ENCODE measurements at regions not wholly inside any gene's neighbourhood (a gene's known extent, or its start where the extent isn't known, plus 50 kb on each side); places are given as distances from the start of the nearest gene placed in this dataset.

GRCh38 chr7:47709451-47709850 is 127.5 kb upstream of the TNS3 start:
- TF ChIP-seq, protein P1, sequence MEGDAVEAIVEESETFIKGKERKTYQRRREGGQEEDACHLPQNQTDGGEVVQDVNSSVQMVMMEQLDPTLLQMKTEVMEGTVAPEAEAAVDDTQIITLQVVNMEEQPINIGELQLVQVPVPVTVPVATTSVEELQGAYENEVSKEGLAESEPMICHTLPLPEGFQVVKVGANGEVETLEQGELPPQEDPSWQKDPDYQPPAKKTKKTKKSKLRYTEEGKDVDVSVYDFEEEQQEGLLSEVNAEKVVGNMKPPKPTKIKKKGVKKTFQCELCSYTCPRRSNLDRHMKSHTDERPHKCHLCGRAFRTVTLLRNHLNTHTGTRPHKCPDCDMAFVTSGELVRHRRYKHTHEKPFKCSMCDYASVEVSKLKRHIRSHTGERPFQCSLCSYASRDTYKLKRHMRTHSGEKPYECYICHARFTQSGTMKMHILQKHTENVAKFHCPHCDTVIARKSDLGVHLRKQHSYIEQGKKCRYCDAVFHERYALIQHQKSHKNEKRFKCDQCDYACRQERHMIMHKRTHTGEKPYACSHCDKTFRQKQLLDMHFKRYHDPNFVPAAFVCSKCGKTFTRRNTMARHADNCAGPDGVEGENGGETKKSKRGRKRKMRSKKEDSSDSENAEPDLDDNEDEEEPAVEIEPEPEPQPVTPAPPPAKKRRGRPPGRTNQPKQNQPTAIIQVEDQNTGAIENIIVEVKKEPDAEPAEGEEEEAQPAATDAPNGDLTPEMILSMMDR (conservative IDR thresholded peaks at IDR 0.05; ENCODE audit: low read depth, low read length) = no peak
- Histone ChIP-seq H2AFZ (ENCODE audit: low read depth) (no peak overlapping the region), H3K9ac (no peak overlapping the region), H3K4me3 (IDR thresholded peaks at IDR 0.05; ENCODE audit: insufficient read depth, low read depth, low read length) (no peak overlapping the region), H3K79me2 (ENCODE audit: insufficient read depth, low read depth) (no peaks in the 10 kb centered on the region), H3K4me1 (ENCODE audit: low read depth, poor library complexity, severe bottlenecking) (peaks cover 8% of the 10 kb centered on the region), H4K20me1 (ENCODE audit: insufficient read depth) (no peaks in the 10 kb centered on the region), H3K27me3 (ENCODE audit: insufficient read depth, low read depth) (no peaks in the 10 kb centered on the region), H3K4me2 (no peak overlapping the region), H3K36me3 (ENCODE audit: insufficient read depth) (no peaks in the 10 kb centered on the region), H3K27ac (no peak overlapping the region)

GRCh38 chr7:47709051-47709450 is 127.1 kb upstream of the TNS3 start:
- no peak overlapping the region for H2AFZ ChIP-seq (ENCODE audit: low read depth)
- H3K27ac ChIP-seq = no peak overlapping the region
- H3K79me2 ChIP-seq (ENCODE audit: insufficient read depth, low read depth) = no peaks in the 10 kb centered on the region
- peaks cover 4% of the 10 kb centered on the region for H3K4me1 ChIP-seq (ENCODE audit: low read depth, poor library complexity, severe bottlenecking)
- no peak overlapping the region for H3K4me2 ChIP-seq
- H3K27me3 ChIP-seq (ENCODE audit: insufficient read depth, low read depth) = no peaks in the 10 kb centered on the region
- TF ChIP-seq, protein P1 (conservative IDR thresholded peaks at IDR 0.05; ENCODE audit: low read depth, low read length) = no peak
- H3K9ac ChIP-seq = no peak overlapping the region
- no peaks in the 10 kb centered on the region for H4K20me1 ChIP-seq (ENCODE audit: insufficient read depth)
- H3K4me3 ChIP-seq (IDR thresholded peaks at IDR 0.05; ENCODE audit: insufficient read depth, low read depth, low read length) = no peak overlapping the region
- no peaks in the 10 kb centered on the region for H3K36me3 ChIP-seq (ENCODE audit: insufficient read depth)

- no peak overlapping the region for H3K27ac ChIP-seq
These were observed 125.7 kb upstream of the TNS3 start for GRCh38 chr7:47707583-47707982.

GRCh38 chr7:47704936-47705335 is 123.0 kb upstream of the TNS3 start:
- Histone ChIP-seq H3K9ac (no peak overlapping the region), H3K79me2 (ENCODE audit: insufficient read depth, low read depth) (no peaks in the 10 kb centered on the region), H3K27me3 (ENCODE audit: insufficient read depth, low read depth) (no peaks in the 10 kb centered on the region), H3K4me3 (IDR thresholded peaks at IDR 0.05; ENCODE audit: insufficient read depth, low read depth, low read length) (no peak overlapping the region), H3K4me2 (no peak overlapping the region), H3K36me3 (ENCODE audit: insufficient read depth) (no peaks in the 10 kb centered on the region), H3K4me1 (ENCODE audit: low read depth, poor library complexity, severe bottlenecking) (no peaks in the 10 kb centered on the region), H4K20me1 (ENCODE audit: insufficient read depth) (no peaks in the 10 kb centered on the region), H3K27ac (no peak overlapping the region), H2AFZ (ENCODE audit: low read depth) (no peak overlapping the region)
- TF ChIP-seq, protein P1 (conservative IDR thresholded peaks at IDR 0.05; ENCODE audit: low read depth, low read length) = no peak

More at GRCh38 chr7:47707583-47707982, 125.7 kb upstream of the TNS3 start:
- H3K36me3 ChIP-seq (ENCODE audit: insufficient read depth) = no peaks in the 10 kb centered on the region
- H3K9ac ChIP-seq = no peak overlapping the region
- no peak overlapping the region for H3K4me2 ChIP-seq
- H3K27me3 ChIP-seq (ENCODE audit: insufficient read depth, low read depth) = no peaks in the 10 kb centered on the region
- no peaks in the 10 kb centered on the region for H4K20me1 ChIP-seq (ENCODE audit: insufficient read depth)
- H2AFZ ChIP-seq (ENCODE audit: low read depth) = no peak overlapping the region
- no peak overlapping the region for H3K4me3 ChIP-seq (IDR thresholded peaks at IDR 0.05; ENCODE audit: insufficient read depth, low read depth, low read length)
- H3K79me2 ChIP-seq (ENCODE audit: insufficient read depth, low read depth) = no peaks in the 10 kb centered on the region
- H3K4me1 ChIP-seq (ENCODE audit: low read depth, poor library complexity, severe bottlenecking) = no peaks in the 10 kb centered on the region
- TF ChIP-seq, protein P1 (conservative IDR thresholded peaks at IDR 0.05; ENCODE audit: low read depth, low read length) = no peak

All from KMS-11 (cell line).